Gastroesophageal sphincter (tissue), 4 donors: ENCODE measurements at regions not wholly inside any gene's neighbourhood (a gene's known extent, or its start where the extent isn't known, plus 50 kb on each side); places are given as distances from the start of the nearest gene placed in this dataset.

Source experiments
- ATAC-seq: fragments of 150-250 bp; one replicate; pipeline ENCODE4 v1.9.1; 2016; ENCODE audit warnings: mild to moderate bottlenecking, moderate library complexity
- H3K27ac ChIP-seq, 4 donors: fragments of 200-600 bp; sonication (generic) in 3 of 4; 1 replicate in 3 of 4; 2 replicates in 1 of 4; pipeline ENCODE4 v1.5.1; 2016 to 2019
- H3K27me3 ChIP-seq: fragments of 200-600 bp; sonication (generic); one replicate; pipeline ENCODE4 v1.5.1; 2019
- H3K36me3 ChIP-seq, 2 donors: fragments of 200-600 bp; sonication (generic); one replicate each; pipeline ENCODE4 v1.5.1; 2019; ENCODE audit warnings: control low read depth in 1 of 2
- H3K4me1 ChIP-seq, 3 donors: fragments of 200-600 bp; sonication (generic); 1 replicate in 2 of 3; 2 replicates in 1 of 3; pipeline ENCODE4 v1.5.1; 2016 to 2019; ENCODE audit warnings: control low read depth in 2 of 3
- H3K4me3 ChIP-seq, 2 donors: fragments of 200-600 bp; sonication (generic); one replicate each; pipeline ENCODE4 v1.5.1; 2019; ENCODE audit warnings: mild to moderate bottlenecking in 1 of 2, moderate library complexity in 1 of 2
- H3K9me3 ChIP-seq, 3 donors: fragments of 200-600 bp; sonication (generic); one replicate each; pipeline ENCODE4 v1.5.1; 2017 to 2019; ENCODE audit warnings: control low read depth in 2 of 3
- EP300 ChIP-seq: sonication (generic); formaldehyde crosslinking; IDR thresholded peaks from one replicate; pipeline ENCODE4 v1.6.1; 2017; ENCODE audit warnings: antibody characterized with exemption, mild to moderate bottlenecking
- POLR2A ChIP-seq, 2 donors: fragments of 450-650 bp; IDR thresholded peaks; one replicate each; pipeline ENCODE4 v1.6.1; 2017; ENCODE audit warnings: antibody characterized with exemption in 2 of 2, mild to moderate bottlenecking in 2 of 2, moderate library complexity in 1 of 2
- POLR2AphosphoS5 ChIP-seq: sonication (generic); formaldehyde crosslinking; IDR thresholded peaks from one replicate; pipeline ENCODE4 v1.6.1; 2017; ENCODE audit warnings: antibody characterized with exemption
- WGBS, 2 donors: methylation state at CpG; one replicate each; pipeline ENCODE4 v1.1.5; 2018; ENCODE audit warnings: low coverage in 1 of 2; 5-methylcytosine and 5-hydroxymethylcytosine counted together
- TF ChIP-seq, protein P1 (sequence below), 4 experiments: fragments of 200-600 bp in 2 of 4; fragments of 450-650 bp in 2 of 4; sonication (generic) in 1 of 4; IDR thresholded peaks; one replicate each; pipeline ENCODE4 v1.5.1; 2017 to 2019; ENCODE audit warnings: antibody characterized with exemption in 4 of 4, mild to moderate bottlenecking in 2 of 4, moderate library complexity in 2 of 4

DNA sequence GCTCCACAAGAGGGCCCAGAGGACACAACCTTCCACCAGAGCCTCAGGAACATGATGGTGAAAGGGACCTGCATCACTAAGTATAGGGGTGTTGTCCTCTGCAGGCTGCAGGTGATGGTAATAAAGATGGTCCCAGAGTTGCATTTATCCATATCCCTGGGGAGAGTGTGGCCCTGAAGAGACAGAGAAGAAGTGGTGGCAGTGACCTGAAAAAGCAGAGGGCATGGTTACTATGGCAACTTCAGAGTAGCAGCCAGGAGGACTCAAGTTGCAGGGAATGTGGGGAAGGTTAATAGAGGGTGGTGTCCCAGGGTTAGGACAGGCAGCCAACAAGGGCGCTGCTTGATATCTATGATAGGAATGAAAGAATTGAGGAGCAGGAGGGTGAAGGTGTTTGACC, 57.1 kb downstream of the HLA-A start:
- peaks cover 13% of the 10 kb centered on the region for H3K27me3 ChIP-seq
- WGBS, 2 donors, result 71 to 100% methylated on average over 1 of the region's 1 CpG
- no peak overlapping the region for H3K4me3 ChIP-seq
- TF ChIP-seq, protein P1, sequence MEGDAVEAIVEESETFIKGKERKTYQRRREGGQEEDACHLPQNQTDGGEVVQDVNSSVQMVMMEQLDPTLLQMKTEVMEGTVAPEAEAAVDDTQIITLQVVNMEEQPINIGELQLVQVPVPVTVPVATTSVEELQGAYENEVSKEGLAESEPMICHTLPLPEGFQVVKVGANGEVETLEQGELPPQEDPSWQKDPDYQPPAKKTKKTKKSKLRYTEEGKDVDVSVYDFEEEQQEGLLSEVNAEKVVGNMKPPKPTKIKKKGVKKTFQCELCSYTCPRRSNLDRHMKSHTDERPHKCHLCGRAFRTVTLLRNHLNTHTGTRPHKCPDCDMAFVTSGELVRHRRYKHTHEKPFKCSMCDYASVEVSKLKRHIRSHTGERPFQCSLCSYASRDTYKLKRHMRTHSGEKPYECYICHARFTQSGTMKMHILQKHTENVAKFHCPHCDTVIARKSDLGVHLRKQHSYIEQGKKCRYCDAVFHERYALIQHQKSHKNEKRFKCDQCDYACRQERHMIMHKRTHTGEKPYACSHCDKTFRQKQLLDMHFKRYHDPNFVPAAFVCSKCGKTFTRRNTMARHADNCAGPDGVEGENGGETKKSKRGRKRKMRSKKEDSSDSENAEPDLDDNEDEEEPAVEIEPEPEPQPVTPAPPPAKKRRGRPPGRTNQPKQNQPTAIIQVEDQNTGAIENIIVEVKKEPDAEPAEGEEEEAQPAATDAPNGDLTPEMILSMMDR (IDR thresholded peaks at IDR 0.05), result no peak
- TF ChIP-seq POLR2AphosphoS5 (no peak), POLR2A (IDR thresholded peaks at IDR 0.05) (no peak), EP300 (no peak)
- no peaks in the 10 kb centered on the region for H3K36me3 ChIP-seq
- H3K9me3 ChIP-seq, result no peaks in the 10 kb centered on the region
- no peaks in the 10 kb centered on the region for H3K4me1 ChIP-seq
- H3K27ac ChIP-seq, result no peak overlapping the region
- no peak for ATAC-seq

DNA sequence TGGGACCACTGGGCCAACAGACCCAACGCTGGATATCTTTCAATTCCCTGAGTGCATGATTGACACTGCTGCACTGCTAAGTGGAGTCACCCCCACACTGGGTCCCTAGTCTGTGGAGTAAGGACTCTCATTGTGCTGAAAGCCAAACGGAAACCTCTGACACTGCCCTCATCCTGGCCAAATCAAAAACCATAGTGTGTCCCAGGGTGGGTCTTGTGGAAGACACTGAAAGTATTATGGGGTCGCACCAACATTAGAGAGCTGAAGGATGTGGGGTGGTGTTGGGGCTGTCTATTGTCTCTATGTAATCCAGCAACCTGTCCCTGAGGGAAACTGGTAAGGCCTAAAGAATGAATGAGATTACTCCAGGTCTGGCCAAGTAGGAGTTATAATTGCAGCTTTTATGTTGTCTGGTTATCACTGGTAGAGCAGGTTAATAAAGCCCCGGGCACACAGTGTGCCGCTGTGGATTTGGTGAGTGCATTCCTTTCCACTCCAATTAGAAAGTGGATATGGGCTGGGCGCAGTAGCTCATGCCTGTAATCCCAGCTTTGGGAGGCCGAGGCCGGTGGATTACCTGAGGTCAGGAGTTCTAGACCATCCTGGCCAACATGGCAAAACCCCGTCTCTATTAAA, 57.9 kb downstream of the HLA-A start:
- Histone ChIP-seq H3K27me3 (peaks cover 13% of the 10 kb centered on the region), H3K4me3 (no peak overlapping the region), H3K27ac (no peak overlapping the region), H3K4me1 (no peaks in the 10 kb centered on the region), H3K9me3 (no peaks in the 10 kb centered on the region), H3K36me3 (no peaks in the 10 kb centered on the region)
- WGBS, 2 donors, result 90 to 100% methylated on average over 1 to 3 of the region's 9 CpGs
- ATAC-seq, result no peak
- TF ChIP-seq, protein P1 (IDR thresholded peaks at IDR 0.05), result no peak
- no peak for TF ChIP-seq POLR2AphosphoS5
- TF ChIP-seq EP300, result no peak
- TF ChIP-seq POLR2A (IDR thresholded peaks at IDR 0.05), result no peak

DNA sequence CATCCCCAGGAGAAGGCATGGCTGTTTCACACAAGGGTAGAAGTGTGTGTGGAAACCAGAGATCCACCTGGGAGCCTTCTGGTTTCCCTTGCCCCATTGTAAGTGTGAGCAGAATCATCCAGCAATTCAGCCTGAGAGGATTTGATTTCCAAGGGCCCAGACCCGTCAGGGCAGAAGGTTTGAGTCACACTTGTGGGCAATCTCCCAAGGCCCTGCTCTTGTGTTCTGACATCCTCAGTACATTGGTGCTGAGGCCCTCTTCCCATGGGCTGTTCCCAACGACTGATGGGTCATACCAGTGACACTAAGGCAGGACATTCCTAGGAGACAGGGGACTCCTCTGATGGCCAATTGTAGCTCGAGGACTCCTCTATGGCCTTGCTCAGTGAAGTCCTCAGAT, 58.2 kb upstream of the POLR1H start:
- no peaks in the 10 kb centered on the region for H3K36me3 ChIP-seq
- no peaks in the 10 kb centered on the region for H3K9me3 ChIP-seq
- peaks cover 25% of the 10 kb centered on the region for H3K27me3 ChIP-seq
- no peak overlapping the region for H3K27ac ChIP-seq
- H3K4me1 ChIP-seq, result peaks cover 0 to 23% (median 9%) of the 10 kb centered on the region in 3 donors
- TF ChIP-seq POLR2A (IDR thresholded peaks at IDR 0.05) (no peak), EP300 (no peak), POLR2AphosphoS5 (no peak)
- TF ChIP-seq, protein P1 (IDR thresholded peaks at IDR 0.05), result no peak
- no peak for ATAC-seq
- H3K4me3 ChIP-seq, result no peak overlapping the region
- 100% methylated on average over 1 of the region's 3 CpGs; no CpG with 5 or more reads in 1 of the 2 donors for WGBS, 2 donors

DNA sequence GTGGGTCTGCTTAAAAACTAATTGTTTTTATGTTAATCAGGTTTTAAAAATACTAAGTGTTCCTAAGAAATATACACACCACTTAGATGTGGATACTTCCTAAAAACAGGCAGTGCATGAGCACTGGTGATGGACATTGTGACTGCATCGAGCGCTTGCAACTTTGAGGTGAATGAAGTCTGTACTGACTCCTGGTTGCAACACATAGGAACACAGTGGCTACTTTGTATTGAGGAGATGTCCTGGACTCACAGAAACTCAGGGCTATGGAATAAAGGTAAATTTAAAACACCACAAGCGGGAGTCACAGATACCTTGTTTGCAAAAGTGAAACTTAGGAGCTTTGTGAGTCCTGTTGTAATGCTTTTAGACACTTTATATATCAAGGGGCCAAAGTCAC, 55.6 kb upstream of the POLR1H start:
- H3K36me3 ChIP-seq, result peaks cover 0 to 6% of the 10 kb centered on the region in 2 donors
- H3K4me3 ChIP-seq, result no peak overlapping the region
- TF ChIP-seq POLR2AphosphoS5, result no peak
- TF ChIP-seq EP300, result no peak
- no peak for TF ChIP-seq POLR2A (IDR thresholded peaks at IDR 0.05)
- TF ChIP-seq, protein P1 (IDR thresholded peaks at IDR 0.05), result no peak
- ATAC-seq, result no peak
- peaks cover 36% of the 10 kb centered on the region for H3K27me3 ChIP-seq
- H3K27ac ChIP-seq, result no peak overlapping the region
- 91 to 94% methylated on average over 2 to 3 of the region's 3 CpGs for WGBS, 2 donors
- H3K9me3 ChIP-seq, result no peaks in the 10 kb centered on the region
- peaks cover 0 to 24% (median 9%) of the 10 kb centered on the region in 3 donors for H3K4me1 ChIP-seq
